ENCODE measurements at regions not wholly inside any gene's neighbourhood (a gene's known extent, or its start where the extent isn't known, plus 50 kb on each side); places are given as distances from the start of the nearest gene placed in this dataset.
A peak's percentile ranks its signal among the peaks of the same experiment; 100 is the strongest.

DNA sequence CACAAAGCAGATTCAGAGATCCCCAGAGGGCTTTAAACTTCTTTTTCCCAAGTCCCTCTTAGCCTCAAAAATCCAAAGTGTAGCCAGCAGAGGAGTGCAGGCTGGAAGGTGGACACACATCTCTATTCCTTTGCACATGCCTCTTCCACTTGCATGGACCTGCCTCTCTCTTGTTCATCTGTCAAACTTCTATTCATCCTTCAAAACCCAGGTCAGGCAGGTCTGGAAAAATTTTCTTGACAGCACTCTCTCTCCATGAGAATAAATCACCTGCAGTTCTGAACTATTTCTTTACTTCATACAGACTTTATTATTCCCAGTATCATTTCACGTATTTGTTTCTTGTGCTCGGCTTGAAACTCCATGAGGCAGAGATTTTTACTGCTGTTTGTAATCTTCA lies 127.5 kb downstream of the SS18 start:
- DNase-seq (ENCODE audit: low read depth): no peak

DNA sequence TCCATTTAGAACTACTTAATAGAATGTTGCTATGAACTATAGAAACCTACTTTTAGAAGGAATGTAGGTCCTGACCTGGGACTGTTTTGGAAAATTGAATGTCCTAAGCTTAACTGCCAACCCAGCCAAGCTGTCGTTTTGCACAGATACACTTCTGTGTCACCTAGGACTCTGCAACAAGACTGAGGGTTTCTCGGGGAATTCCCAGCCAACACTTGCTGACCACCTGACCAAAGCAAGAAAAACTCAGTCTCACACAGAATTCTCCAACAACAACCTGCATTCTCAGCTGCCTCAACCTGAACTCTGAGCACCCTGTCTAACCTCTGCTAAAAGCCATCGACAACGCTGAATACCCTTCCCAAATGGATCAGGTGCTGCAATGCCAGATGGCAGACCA lies 128.2 kb downstream of the SS18 start:
- no peak for DNase-seq (ENCODE audit: low read depth)

- DNase-seq (ENCODE audit: low read depth): no peak
Measured at GRCh38 chr18:25957017-25957416, 133.4 kb downstream of the SS18 start.

DNA sequence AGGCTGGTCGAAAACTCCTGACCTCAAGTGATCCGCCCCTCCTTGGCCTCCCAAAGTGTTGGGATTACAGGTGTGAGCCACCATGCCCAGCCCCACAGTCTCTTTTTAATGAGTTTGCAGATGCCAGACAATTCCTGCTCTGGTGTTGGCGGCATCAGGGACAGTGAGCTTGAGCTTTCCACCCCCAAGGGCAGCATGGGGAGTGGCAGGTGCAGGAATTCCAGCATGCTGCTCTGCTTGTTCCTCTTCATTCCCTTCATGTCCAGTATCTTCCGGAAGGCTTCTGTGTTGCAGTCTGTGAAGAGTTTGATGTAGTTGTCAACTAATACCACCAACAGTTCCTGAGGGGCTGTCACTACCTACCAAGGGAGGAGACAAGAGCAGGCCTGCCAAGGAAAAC lies 137.3 kb downstream of the SS18 start:
- DNase-seq (ENCODE audit: low read depth): no peak

GRCh38 chr18:25950321-25950720 lies 140.1 kb downstream of the SS18 start:
- DNase-seq (ENCODE audit: low read depth): no peak

DNA sequence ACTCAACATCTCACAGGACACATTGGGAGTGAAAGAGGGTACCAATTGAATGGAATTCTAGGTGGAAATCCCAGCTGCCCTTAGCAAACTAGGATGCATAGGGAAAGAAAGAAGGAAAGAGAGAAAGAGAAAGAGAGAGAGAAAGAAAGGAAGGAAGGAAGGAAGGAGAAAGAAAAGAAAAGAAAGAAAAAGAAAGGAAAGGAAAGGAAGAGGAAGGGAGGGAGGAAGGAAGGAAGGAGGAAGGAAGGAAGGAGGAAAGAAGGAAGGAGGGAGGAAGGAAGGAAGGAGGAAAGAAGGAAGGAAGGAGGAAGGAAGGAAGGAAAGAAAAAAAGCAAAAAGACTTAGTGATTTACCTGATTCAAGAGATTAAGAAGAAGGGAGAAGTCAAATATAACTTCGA lies 143.9 kb downstream of the SS18 start:
- no peak for DNase-seq (ENCODE audit: low read depth)

DNA sequence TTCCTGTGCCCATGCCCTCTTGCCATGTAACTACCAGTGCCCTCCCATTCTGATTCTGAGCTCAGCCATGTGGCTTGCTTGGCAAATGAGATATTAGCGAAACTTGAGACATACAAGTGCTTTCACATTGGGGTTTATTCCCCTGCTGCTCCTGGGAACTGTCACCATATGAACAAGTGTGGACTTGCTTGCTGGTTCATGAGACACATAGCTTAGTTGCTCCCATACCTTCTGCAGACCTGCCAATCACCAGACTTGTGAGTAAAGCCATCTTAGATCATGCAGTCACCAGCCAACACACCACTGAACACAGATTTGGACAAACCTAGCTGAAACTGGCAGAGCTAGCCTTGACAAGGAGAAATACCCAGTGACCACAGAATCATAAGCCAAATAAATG lies 155.1 kb downstream of the SS18 start:
- no peak for DNase-seq (ENCODE audit: low read depth)

- DNase-seq (ENCODE audit: low read depth): no peak
Measured at GRCh38 chr18:25931126-25931525, 159.3 kb downstream of the SS18 start.

GRCh38 chr18:25929787-25930186 lies 160.6 kb downstream of the SS18 start:
- DNase-seq (ENCODE audit: low read depth): no peak

DNA sequence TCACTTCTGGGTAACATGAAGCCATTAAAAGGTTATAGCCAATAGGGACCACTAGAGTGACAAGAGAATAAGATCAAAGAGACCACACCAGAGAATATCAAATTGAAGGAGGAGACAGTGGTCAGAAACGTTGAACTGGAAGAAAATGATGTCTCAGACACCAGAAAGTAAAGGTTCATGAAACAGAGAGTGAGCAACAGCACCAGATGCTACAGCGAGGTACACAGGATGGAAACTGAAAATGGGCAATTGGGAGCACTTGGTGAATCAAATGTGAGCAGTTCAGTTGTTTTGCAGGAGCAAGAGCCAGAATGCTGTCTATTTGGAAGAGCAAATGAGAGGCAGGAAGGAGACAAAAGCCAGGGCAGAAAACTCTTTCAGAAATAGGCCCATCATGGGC lies 162.6 kb downstream of the SS18 start:
- no peak for DNase-seq (ENCODE audit: low read depth)

GRCh38 chr18:25923193-25923592 lies 167.2 kb downstream of the SS18 start:
- DNase-seq (ENCODE audit: low read depth): no peak

DNA sequence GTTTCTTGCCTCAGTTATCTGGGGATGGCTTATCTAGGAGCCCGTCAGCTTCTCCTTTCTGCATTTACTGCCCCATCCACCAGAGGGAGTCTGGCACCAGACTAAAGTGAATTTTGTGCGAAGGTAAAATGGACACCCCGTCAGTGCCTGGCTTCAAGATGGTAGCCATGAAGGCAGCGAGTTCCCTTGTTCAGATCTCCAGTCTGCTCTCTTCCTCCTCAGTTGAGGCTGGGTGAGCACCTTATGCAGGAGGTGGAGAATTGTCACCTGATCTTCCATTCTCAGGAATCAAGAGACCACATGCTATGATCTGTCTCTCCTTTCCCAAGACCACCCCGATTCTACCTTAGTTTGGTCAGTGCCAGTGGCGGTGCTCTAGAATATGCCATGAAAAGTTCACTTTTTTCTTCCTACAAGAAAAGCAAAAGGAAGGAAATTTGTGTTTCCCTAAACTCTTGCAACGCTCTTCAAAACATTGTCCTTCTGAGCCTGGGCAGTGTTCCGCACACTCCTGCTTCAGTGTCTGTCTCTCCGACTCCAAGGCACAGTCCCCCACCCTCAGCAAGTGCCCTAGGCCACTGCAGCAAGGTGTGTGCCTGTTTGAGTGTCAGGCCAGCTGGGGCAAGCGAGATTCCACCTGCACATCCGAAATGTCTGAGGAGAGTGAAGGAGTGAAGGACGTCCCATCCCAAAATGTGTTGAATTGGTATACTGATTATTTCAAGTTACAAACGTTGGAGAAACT lies 168.6 kb downstream of the SS18 start:
- DNase-seq (ENCODE audit: low read depth): peak; percentile 58

DNA sequence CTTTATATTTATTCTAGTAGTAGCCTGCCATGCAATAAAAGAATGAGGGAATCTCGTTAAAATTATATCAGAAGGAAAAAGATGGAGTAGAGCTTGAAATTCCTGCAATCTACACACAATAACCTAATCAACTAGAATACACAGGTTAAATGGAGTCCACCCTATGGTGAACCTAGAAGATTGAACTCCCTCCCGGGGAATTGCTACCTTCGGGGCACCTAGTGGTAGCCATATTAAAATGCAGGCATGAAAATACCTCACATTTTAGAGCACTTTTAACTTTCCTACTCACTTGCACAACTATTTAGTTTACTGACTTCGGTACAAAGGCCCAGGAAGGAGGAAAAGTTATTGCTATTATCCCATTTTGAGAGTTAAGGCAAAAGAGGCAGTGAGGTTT lies 174.5 kb downstream of the SS18 start:
- DNase-seq (ENCODE audit: low read depth): no peak

GRCh38 chr18:25898965-25899364 lies 191.4 kb downstream of the SS18 start:
- no peak for DNase-seq (ENCODE audit: low read depth)

GRCh38 chr18:25896956-25897355 lies 193.5 kb downstream of the SS18 start:
- DNase-seq (ENCODE audit: low read depth): no peak

DNA sequence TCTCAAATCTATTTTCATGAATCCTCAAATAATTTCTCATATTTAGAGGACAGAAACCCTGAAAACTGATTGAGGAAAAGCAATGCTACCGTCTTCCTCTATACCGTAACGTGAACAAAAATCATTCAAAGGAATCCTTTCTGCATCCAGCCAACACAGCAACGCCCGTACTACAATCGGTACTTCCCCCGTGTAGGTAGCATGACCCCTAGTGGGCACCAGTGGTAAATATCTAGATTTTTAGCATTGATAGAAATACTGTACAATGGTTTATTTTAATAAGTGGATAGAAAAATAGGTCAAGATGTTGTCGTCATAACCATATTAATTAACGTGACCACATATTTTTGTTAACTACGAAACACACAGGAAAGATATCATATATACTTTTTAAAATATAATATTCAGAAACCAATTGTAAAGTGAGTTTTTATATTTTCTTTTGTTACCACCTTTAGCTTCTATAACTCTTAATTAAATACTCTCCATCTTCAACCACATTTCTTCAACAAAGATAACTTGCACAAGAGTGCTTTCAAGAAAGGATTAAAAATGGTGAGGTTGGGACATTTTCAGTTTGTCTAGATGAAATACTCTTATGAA lies 194.1 kb downstream of the SS18 start:
- DNase-seq (ENCODE audit: low read depth): peak; percentile 31

DNA sequence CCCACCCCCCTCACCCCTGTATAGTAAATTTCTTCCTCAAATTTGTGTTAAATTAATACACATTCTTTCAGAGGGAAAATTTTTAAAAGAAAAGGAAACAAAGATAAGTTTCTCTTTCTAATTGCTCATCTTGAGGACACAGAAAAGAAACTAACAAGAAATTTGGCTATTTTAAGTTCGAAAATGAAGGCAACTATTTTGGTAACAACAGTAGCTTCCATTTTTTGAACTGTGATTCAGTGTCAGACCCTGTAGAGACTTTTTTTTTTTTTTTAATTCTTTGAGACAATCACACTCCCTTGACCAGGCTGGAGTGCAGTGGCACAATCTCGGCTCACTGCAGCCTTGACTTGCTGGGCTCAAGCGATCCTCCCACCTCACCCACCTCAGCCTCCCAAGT lies 194.9 kb downstream of the SS18 start:
- no peak for DNase-seq (ENCODE audit: low read depth)

GRCh38 chr18:25886283-25886682 lies 204.1 kb downstream of the SS18 start:
- no peak for DNase-seq (ENCODE audit: low read depth)

DNA sequence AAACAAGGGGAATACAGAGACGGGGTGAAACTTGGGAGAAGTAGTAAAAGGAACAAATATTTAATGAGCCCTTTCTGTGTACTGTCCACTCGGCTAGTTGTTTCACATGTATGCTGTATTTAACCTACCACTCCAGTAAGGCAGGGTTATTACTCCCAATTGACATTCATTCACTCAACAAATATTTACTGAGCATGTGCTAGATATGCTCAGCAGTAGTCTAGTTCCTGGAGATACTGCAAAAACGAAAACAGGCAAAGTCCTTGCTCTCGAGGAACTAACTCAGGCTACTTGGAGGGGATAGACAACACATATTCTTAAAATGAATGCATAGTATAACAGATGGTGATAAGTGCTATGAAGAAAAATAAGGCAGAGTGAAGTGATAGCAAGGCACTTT lies 207.3 kb downstream of the SS18 start:
- DNase-seq (ENCODE audit: low read depth): no peak

- no peak for DNase-seq (ENCODE audit: low read depth)
Measured at GRCh38 chr18:25881149-25881548, 209.3 kb downstream of the SS18 start.

DNA sequence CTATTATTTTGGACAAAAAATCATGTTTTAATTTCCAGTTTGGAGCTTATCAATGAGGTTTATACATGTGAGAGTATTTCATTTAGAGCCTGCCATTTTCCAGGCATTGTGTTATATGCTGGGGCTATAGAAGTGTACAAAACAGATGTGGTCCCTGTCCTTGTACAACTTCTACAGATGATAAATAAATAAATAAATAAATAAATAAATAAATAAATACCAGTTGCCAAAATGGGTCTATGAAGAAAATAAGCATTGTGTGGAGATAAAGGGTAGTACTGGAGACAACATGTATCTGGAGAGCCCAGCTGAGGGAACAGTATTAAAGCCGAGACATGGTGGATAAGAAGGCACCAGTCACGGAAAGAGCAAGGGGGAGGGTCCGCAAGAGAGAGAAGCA lies 210.0 kb downstream of the SS18 start:
- DNase-seq (ENCODE audit: low read depth): no peak

DNA sequence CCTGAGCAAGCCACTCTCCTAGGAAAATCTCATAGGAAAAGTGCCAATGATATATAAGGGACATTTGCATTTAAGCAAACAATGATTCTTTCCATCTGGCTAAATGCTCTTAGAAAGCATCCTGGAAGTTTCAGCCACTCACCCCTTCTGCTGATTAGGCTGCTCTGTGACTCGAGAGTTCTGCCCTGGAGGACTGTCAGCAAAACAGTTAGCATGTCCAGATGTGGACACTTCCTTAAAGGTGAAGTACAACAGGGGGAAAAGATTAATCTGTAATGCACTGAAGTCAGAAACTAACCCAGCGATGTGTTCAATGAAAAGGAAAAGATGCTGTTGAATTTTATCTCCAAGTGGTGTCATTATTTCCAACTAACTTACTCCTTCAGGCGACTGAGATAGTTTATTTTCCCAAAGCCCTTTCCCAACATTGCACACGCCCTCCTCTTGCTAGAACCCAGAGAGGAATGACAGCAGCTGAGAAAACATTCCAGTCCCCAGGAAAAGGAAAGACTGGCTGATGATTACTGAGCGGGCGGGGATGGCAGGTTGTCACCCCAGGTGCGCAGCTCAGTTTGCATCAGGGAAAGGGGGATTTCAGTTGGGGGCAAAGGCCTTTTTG lies 214.0 kb downstream of the SS18 start:
- DNase-seq (ENCODE audit: low read depth): no peak
